ENCODE measurements at regions not wholly inside any gene's neighbourhood (a gene's known extent, or its start where the extent isn't known, plus 50 kb on each side); places are given as distances from the start of the nearest gene placed in this dataset.

DNA sequence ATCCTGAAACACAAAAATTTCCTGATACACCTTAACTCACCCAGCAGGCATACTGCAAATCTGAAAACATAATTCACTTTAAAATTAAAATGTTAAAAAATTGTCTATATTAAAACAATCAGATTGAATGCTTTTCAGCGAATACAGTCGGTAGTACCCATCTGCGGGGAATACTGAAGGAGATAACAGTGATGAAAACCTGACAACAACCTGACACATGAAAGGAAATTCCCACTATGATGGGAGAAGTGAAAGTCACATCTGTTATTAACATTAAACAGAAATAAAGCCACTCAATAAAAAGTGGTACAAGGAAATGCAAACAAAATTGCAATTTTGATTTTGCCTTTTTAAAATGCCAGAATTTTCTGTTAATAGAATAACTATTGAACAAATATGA is 448.0 kb upstream of the SEMA3A start (continued):
- TF ChIP-seq JUN (IDR thresholded peaks at IDR 0.05) (no peak), EP300 (IDR thresholded peaks at IDR 0.05) (no peak), EHMT2 (IDR thresholded peaks at IDR 0.05; ENCODE audit: low read depth) (no peak), KDM5A (IDR thresholded peaks at IDR 0.05) (no peak)

DNA sequence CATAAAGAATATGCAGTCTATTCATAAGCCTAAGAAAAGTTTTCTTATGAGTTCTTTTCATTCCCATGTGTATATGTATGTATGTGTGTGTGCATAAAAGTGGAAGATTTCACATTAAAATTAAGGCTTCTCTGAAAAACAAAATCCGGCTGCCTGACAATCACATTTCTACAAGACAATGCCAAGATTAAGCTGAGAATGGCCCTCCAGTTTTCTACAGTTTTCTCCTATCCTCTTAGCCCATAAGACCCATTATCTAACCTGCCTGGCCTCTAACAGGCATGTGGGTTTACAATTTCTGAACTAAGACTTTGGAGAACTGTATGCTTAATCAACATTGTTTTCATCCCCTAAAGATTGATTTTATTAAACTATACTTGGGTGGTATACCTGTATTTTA is 446.0 kb upstream of the SEMA3A start:
- CTCF ChIA-PET, result no interaction called here
- FAIRE-seq, result no peak
- POLR2A ChIA-PET, result no interaction called here
- no peak for TF ChIP-seq TFCP2L1 (CRISPR knock-in tag; IDR thresholded peaks at IDR 0.05)
- TF ChIP-seq NPAS2 (CRISPR knock-in tag; IDR thresholded peaks at IDR 0.05; ENCODE audit: borderline replicate concordance), result no peak
- no peak for TF ChIP-seq FOXS1 (CRISPR knock-in tag; IDR thresholded peaks at IDR 0.05)
- TF ChIP-seq GATA3 (IDR thresholded peaks at IDR 0.05; ENCODE audit: borderline replicate concordance), result no peak
- TF ChIP-seq, protein P1, sequence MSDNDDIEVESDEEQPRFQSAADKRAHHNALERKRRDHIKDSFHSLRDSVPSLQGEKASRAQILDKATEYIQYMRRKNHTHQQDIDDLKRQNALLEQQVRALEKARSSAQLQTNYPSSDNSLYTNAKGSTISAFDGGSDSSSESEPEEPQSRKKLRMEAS (IDR thresholded peaks at IDR 0.05), result no peak
- no peak for TF ChIP-seq RARB (CRISPR knock-in tag; IDR thresholded peaks at IDR 0.05)
- no peak for TF ChIP-seq EHMT2 (IDR thresholded peaks at IDR 0.05; ENCODE audit: low read depth)
- TF ChIP-seq PHF8 (IDR thresholded peaks at IDR 0.05; ENCODE audit: borderline replicate concordance, low read depth), result no peak
- TF ChIP-seq, protein P2, sequence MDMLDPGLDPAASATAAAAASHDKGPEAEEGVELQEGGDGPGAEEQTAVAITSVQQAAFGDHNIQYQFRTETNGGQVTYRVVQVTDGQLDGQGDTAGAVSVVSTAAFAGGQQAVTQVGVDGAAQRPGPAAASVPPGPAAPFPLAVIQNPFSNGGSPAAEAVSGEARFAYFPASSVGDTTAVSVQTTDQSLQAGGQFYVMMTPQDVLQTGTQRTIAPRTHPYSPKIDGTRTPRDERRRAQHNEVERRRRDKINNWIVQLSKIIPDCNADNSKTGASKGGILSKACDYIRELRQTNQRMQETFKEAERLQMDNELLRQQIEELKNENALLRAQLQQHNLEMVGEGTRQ (IDR thresholded peaks at IDR 0.05), result no peak
- no peak for TF ChIP-seq ZSCAN20 (CRISPR knock-in tag; IDR thresholded peaks at IDR 0.05)
- no peak for TF ChIP-seq CBX2 (IDR thresholded peaks at IDR 0.05; ENCODE audit: borderline replicate concordance, low read depth)
- TF ChIP-seq RFX5 (IDR thresholded peaks at IDR 0.05), result no peak
- H3K4me3 ChIP-seq, result no peak overlapping the region
- H3K4me1 ChIP-seq, result peaks cover 16% of the 10 kb centered on the region
- H3K4me2 ChIP-seq, result no peak overlapping the region
- H3K27ac ChIP-seq, result no peak overlapping the region
- 80% methylated on average over 1 of the region's 1 CpG for WGBS (ENCODE audit: missing lambda C conversion rate)
- no peaks in the 10 kb centered on the region for H3K9me3 ChIP-seq
- ATAC-seq, result no peak
- DNase-seq (ENCODE audit: low read depth in 1 of 2, low spot score in 1 of 2), result no peak

DNA sequence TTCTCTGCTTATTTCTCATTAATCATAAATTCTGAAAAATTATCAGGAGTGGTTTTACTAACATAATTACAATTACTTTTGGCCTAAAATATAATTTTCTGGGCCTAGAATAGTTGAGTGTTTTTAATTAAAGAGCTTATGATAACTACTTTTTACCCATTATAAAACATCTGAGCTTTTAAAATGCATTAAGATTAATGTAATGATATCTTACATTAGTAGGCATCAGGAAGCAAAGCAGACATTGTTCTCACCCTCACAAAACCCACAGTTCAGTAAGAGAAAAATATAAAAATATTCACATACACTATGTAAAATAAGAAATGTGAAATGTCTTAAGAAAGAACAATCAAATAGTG is 443.7 kb upstream of the SEMA3A start:
- peaks cover 16% of the 10 kb centered on the region for H3K4me1 ChIP-seq
- no peak overlapping the region for H3K4me3 ChIP-seq
- ChIA-PET CTCF (no interaction called here), POLR2A (no interaction called here)
- H3K9me3 ChIP-seq, result peaks cover 5% of the 10 kb centered on the region; the same call in 1 of the 3 replicates
- no peak for ATAC-seq
- FAIRE-seq, result no peak
- H3K4me2 ChIP-seq, result peak overlapping the region; percentile 5; the same call in 1 of the 3 replicates
- H3K27ac ChIP-seq, result peak overlapping the region; percentile 2 to 59; a peak in 2 of 6 replicates
- no peak for TF ChIP-seq ESRRA (IDR thresholded peaks at IDR 0.05; ENCODE audit: borderline replicate concordance, low read length)
- no peak for TF ChIP-seq FOSB (CRISPR knock-in tag; IDR thresholded peaks at IDR 0.05)
- no peak for TF ChIP-seq ZC3H11A (IDR thresholded peaks at IDR 0.05)
- no peak for TF ChIP-seq PHF8 (IDR thresholded peaks at IDR 0.05; ENCODE audit: borderline replicate concordance, low read depth)
- no peak for TF ChIP-seq TP53 (CRISPR knock-in tag; IDR thresholded peaks at IDR 0.05)
- no peak for TF ChIP-seq RAD21 (conservative IDR thresholded peaks at IDR 0.05 in 1 of 2, IDR thresholded peaks at IDR 0.05 in 1 of 2)
- TF ChIP-seq FOSL2 (IDR thresholded peaks at IDR 0.05), result no peak
- TF ChIP-seq FOSL2 (CRISPR knock-in tag; IDR thresholded peaks at IDR 0.05), result no peak
- DNase-seq (ENCODE audit: low read depth in 1 of 2, low spot score in 1 of 2), result no peak

DNA sequence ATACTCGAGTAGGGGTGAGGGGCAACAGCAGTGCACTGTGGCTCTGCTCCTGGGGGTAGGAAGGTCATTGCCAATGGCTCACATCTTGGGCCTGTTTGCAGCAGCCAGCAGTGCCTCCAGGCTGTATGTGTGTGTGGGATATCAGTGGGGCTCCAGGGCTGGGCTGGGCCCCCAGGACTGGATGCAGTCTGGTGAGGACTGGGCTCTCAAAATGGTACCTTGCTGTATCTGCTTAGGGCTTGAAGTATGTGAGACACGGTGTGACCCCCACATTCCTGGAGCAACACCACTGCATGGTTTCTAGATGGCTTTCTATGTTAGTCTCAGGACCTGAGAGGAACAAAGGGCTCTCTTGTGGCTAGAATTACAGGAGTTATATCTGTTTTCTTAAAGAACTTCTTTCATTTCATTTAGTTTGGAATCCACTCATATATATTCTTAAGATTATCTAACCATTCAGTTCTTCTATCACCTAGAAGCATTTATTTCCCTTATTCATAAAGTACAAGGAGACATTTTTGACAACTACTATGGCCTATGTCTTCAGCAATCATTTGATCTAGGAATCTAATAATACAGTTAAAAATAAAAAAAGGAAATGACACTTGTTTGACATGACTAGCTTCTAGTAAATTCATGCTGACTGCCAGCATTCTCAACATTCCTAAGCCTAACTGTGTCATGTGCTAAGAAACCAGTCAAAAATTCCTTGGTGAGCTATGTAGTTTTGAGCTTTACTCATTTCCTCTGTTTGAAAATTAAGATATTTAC is 443.2 kb upstream of the SEMA3A start:
- peaks cover 16% of the 10 kb centered on the region for H3K4me1 ChIP-seq
- H3K27ac ChIP-seq, result peak overlapping the region; percentile 45 to 84; a peak in 4 of 6 replicates
- peak; percentile 59 to 87; a peak in 5 of 6 replicates for ATAC-seq
- TF ChIP-seq EP300 (IDR thresholded peaks at IDR 0.05) (peak in 1 of 2 experiments; percentile 34; a peak in 1 of 5 replicates), MYC (IDR thresholded peaks at IDR 0.05; ENCODE audit: borderline replicate concordance, low read length) (no peak), GATA3 (IDR thresholded peaks at IDR 0.05; ENCODE audit: borderline replicate concordance) (peak; percentile 62; the same call in 1 of the 2 replicates)
- WGBS (ENCODE audit: missing lambda C conversion rate), result 86% methylated on average over 2 of the region's 2 CpGs
- no peak overlapping the region for H3K4me3 ChIP-seq
- peak in 1 of 2 experiments; percentile 57 for DNase-seq (ENCODE audit: low read depth in 1 of 2, low spot score in 1 of 2)
- POLR2A ChIA-PET, result no interaction called here
- peak overlapping the region; percentile 5; the same call in 2 of the 3 replicates for H3K4me2 ChIP-seq
- CTCF ChIA-PET, result no interaction called here
- H3K9me3 ChIP-seq, result peaks cover 6% of the 10 kb centered on the region; the same call in 1 of the 3 replicates
- FAIRE-seq, result peak; percentile 63
